HL-60 (cell line): ENCODE measurements at regions not wholly inside any gene's neighbourhood (a gene's known extent, or its start where the extent isn't known, plus 50 kb on each side); places are given as distances from the start of the nearest gene placed in this dataset.

ENCODE experiments used
- GABPA ChIP-seq: IDR thresholded peaks from 2 replicates; pipeline ENCODE4 v1.6.1; 2012; ENCODE audit warnings: low read depth
- POLR2AphosphoS5 ChIP-seq: IDR thresholded peaks from 2 replicates; pipeline ENCODE4 v1.6.1; 2012; ENCODE audit warnings: low read depth

GRCh38 chr6:68040780-68041179 is 594.3 kb upstream of the ADGRB3 start:
- TF ChIP-seq GABPA (no peak), POLR2AphosphoS5 (no peak)
